GM12873 (cell line): ENCODE measurements at regions not wholly inside any gene's neighbourhood (a gene's known extent, or its start where the extent isn't known, plus 50 kb on each side); places are given as distances from the start of the nearest gene placed in this dataset.

ENCODE experiments used
- CTCF ChIP-seq: IDR thresholded peaks from 2 replicates; pipeline ENCODE4 v1.5.1; 2012; ENCODE audit warnings: low read depth, mild to moderate bottlenecking, moderate library complexity, low read length, control low read depth; ENCODE audit not compliant: insufficient read depth; ENCODE audit errors: missing control alignments

- TF ChIP-seq CTCF: no peak
Measured at GRCh38 chr4:164288578-164288977, 465.4 kb upstream of the SMIM31 start.

GRCh38 chr4:164293203-164293602, 460.7 kb upstream of the SMIM31 start:
- TF ChIP-seq CTCF: no peak

GRCh38 chr4:164293743-164294142, 460.2 kb upstream of the SMIM31 start:
- TF ChIP-seq CTCF: no peak

- no peak for TF ChIP-seq CTCF
Measured at GRCh38 chr4:164301430-164301829, 452.5 kb upstream of the SMIM31 start.

- no peak for TF ChIP-seq CTCF
Measured at GRCh38 chr4:164304101-164304639, 449.8 kb upstream of the SMIM31 start.

GRCh38 chr4:164304861-164305260, 449.1 kb upstream of the SMIM31 start:
- TF ChIP-seq CTCF: no peak

GRCh38 chr4:164307262-164307661, 446.7 kb upstream of the SMIM31 start:
- TF ChIP-seq CTCF: no peak

GRCh38 chr4:164312671-164313070, 441.3 kb upstream of the SMIM31 start:
- TF ChIP-seq CTCF: no peak
